OCI-LY3 (cell line): ENCODE measurements at regions not wholly inside any gene's neighbourhood (a gene's known extent, or its start where the extent isn't known, plus 50 kb on each side); places are given as distances from the start of the nearest gene placed in this dataset.

Experiments used
- H2AFZ ChIP-seq: fragments of 200-600, 300-600 bp; shearing (Covaris generic); 2 replicates; pipeline ENCODE4 v1.6.0; 2014; ENCODE audit warnings: antibody characterized with exemption, low read depth, low read length
- H3K27ac ChIP-seq: fragments of 200-600, 300-600 bp; sonication (generic); 2 replicates; pipeline ENCODE4 v1.5.1; 2014; ENCODE audit warnings: mild to moderate bottlenecking, low read length, moderate library complexity, mixed read lengths
- H3K27me3 ChIP-seq: fragments of 200-600, 300-600 bp; sonication (generic); 2 replicates; pipeline ENCODE4 v1.6.1; 2014; ENCODE audit warnings: low read depth, low read length, mixed read lengths
- H3K36me3 ChIP-seq: fragments of 200-600, 300-600 bp; sonication (generic); replicated peaks from 2 replicates; pipeline ENCODE3; 2014; ENCODE audit warnings: low read depth, low read length, mixed read lengths
- H3K4me1 ChIP-seq: fragments of 300-600, 200-600 bp; sonication (generic); 2 replicates; pipeline ENCODE4 v1.6.1; 2014; ENCODE audit warnings: low read length, mixed read lengths
- H3K4me2 ChIP-seq: fragments of 200-600, 300-600 bp; sonication (generic); 2 replicates; pipeline ENCODE4 v1.6.1; 2014; ENCODE audit warnings: low read length, mixed read lengths
- H3K4me3 ChIP-seq: fragments of 300-600, 200-600 bp; sonication (generic); 2 replicates; pipeline ENCODE4 v1.5.1; 2014; ENCODE audit warnings: antibody characterized with exemption, mild to moderate bottlenecking, low read length, moderate library complexity
- H3K79me2 ChIP-seq: fragments of 300-600, 200-600 bp; shearing (Covaris generic); 2 replicates; pipeline ENCODE4 v1.6.1; 2014; ENCODE audit warnings: mild to moderate bottlenecking, low read length, mixed read lengths
- H3K9ac ChIP-seq: fragments of 300-600, 200-600 bp; shearing (Covaris generic); 2 replicates; pipeline ENCODE4 v1.6.0; 2014; ENCODE audit warnings: mild to moderate bottlenecking, low read length, moderate library complexity
- H3K9me3 ChIP-seq: fragments of 200-600, 300-600 bp; shearing (Covaris generic); 2 replicates; pipeline ENCODE4 v1.6.1; 2014; ENCODE audit warnings: low read length, mixed read lengths; ENCODE audit not compliant: insufficient read depth
- H4K20me1 ChIP-seq: fragments of 200-600, 300-600 bp; sonication (generic); 2 replicates; pipeline ENCODE4 v1.6.1; 2016; ENCODE audit warnings: low read length, mixed read lengths; ENCODE audit not compliant: insufficient read depth
- EZH2phosphoT487 ChIP-seq: fragments of 200-600 bp; shearing (Covaris generic); IDR thresholded peaks from 2 replicates; pipeline ENCODE4 v1.6.1; 2018; ENCODE audit warnings: antibody characterized with exemption, mixed run types, low read depth
- TF ChIP-seq, protein P1 (sequence below): fragments of 200-600, 300-600 bp; sonication (generic); IDR thresholded peaks from 2 replicates; pipeline ENCODE4 v1.5.1; 2014; ENCODE audit warnings: antibody characterized with exemption, low read length, low read depth

DNA sequence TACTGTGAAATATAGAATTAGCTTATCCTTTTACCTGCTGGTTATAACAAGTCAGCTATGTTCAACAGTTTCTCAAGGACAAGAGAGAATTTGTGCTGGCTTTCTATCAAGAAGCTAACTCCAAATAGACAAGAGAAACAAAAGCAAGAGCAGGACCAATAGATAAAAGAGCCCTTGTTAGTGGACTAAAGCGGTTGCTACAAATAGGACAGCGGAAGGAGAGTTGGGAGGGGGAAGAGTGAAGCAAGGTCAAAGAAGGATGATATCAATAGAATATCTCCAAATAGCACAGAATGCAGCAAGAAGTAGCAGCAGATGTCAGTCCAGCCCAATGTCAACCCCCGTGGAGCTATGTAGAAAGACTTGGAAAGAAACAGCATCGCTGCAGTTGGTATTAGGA, 53.0 kb upstream of the AKT3 start:
- no peak for TF ChIP-seq EZH2phosphoT487
- TF ChIP-seq, protein P1, sequence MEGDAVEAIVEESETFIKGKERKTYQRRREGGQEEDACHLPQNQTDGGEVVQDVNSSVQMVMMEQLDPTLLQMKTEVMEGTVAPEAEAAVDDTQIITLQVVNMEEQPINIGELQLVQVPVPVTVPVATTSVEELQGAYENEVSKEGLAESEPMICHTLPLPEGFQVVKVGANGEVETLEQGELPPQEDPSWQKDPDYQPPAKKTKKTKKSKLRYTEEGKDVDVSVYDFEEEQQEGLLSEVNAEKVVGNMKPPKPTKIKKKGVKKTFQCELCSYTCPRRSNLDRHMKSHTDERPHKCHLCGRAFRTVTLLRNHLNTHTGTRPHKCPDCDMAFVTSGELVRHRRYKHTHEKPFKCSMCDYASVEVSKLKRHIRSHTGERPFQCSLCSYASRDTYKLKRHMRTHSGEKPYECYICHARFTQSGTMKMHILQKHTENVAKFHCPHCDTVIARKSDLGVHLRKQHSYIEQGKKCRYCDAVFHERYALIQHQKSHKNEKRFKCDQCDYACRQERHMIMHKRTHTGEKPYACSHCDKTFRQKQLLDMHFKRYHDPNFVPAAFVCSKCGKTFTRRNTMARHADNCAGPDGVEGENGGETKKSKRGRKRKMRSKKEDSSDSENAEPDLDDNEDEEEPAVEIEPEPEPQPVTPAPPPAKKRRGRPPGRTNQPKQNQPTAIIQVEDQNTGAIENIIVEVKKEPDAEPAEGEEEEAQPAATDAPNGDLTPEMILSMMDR = no peak
- no peak overlapping the region for H3K4me3 ChIP-seq
- H3K4me2 ChIP-seq = no peak overlapping the region
- H3K36me3 ChIP-seq = no peaks in the 10 kb centered on the region
- H3K79me2 ChIP-seq = no peaks in the 10 kb centered on the region
- H3K27ac ChIP-seq = no peak overlapping the region
- H3K9me3 ChIP-seq = no peaks in the 10 kb centered on the region
- no peaks in the 10 kb centered on the region for H3K4me1 ChIP-seq
- no peak overlapping the region for H3K9ac ChIP-seq
- H2AFZ ChIP-seq = no peak overlapping the region
- peaks cover 56% of the 10 kb centered on the region for H3K27me3 ChIP-seq
- H4K20me1 ChIP-seq = no peaks in the 10 kb centered on the region

DNA sequence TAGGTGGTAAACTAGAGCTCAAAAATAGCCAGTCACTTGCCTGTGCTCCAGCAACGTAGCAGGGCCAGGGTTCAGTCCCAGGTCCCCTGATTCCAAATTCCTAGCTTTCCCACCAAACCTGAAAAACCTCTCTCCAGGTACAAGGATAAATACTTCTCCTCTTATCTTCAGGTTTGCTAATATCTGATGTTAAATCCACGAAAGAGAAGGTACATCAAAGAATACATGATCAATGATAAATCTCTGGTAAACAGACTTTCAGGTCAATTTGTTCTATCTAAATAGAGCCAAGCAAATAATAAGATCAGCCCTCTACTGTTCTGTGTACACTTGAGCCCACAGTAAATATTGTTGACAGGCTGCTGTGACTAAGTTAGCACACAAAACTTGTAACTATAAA, 52.1 kb upstream of the AKT3 start:
- no peak overlapping the region for H3K4me2 ChIP-seq
- H3K4me3 ChIP-seq = no peak overlapping the region
- no peaks in the 10 kb centered on the region for H3K36me3 ChIP-seq
- H3K79me2 ChIP-seq = no peaks in the 10 kb centered on the region
- H4K20me1 ChIP-seq = no peaks in the 10 kb centered on the region
- TF ChIP-seq, protein P1 = no peak
- no peak overlapping the region for H3K27ac ChIP-seq
- peaks cover 63% of the 10 kb centered on the region for H3K27me3 ChIP-seq
- no peak overlapping the region for H3K9ac ChIP-seq
- no peak overlapping the region for H2AFZ ChIP-seq
- H3K4me1 ChIP-seq = no peaks in the 10 kb centered on the region
- no peaks in the 10 kb centered on the region for H3K9me3 ChIP-seq
